Prostate gland (tissue), 2 donors: ENCODE measurements at regions not wholly inside any gene's neighbourhood (a gene's known extent, or its start where the extent isn't known, plus 50 kb on each side); places are given as distances from the start of the nearest gene placed in this dataset.

Experiments used
- CTCF ChIP-seq, 4 experiments: fragments of 200-600 bp in 2 of 4; fragments of 450-650 bp in 2 of 4; sonication (generic) in 2 of 4; IDR thresholded peaks; 1 replicate in 3 of 4; 2 replicates in 1 of 4; pipeline ENCODE4 v1.5.1; 2016 to 2019; ENCODE audit warnings: antibody characterized with exemption in 4 of 4, mild to moderate bottlenecking in 2 of 4, moderate library complexity in 2 of 4
- POLR2A ChIP-seq: fragments of 450-650 bp; IDR thresholded peaks from one replicate; pipeline ENCODE4 v1.6.1; 2016; ENCODE audit warnings: antibody characterized with exemption, mild to moderate bottlenecking
- POLR2AphosphoS5 ChIP-seq: sonication (generic); formaldehyde crosslinking; IDR thresholded peaks from one replicate; pipeline ENCODE4 v1.6.1; 2017; ENCODE audit warnings: antibody characterized with exemption

DNA sequence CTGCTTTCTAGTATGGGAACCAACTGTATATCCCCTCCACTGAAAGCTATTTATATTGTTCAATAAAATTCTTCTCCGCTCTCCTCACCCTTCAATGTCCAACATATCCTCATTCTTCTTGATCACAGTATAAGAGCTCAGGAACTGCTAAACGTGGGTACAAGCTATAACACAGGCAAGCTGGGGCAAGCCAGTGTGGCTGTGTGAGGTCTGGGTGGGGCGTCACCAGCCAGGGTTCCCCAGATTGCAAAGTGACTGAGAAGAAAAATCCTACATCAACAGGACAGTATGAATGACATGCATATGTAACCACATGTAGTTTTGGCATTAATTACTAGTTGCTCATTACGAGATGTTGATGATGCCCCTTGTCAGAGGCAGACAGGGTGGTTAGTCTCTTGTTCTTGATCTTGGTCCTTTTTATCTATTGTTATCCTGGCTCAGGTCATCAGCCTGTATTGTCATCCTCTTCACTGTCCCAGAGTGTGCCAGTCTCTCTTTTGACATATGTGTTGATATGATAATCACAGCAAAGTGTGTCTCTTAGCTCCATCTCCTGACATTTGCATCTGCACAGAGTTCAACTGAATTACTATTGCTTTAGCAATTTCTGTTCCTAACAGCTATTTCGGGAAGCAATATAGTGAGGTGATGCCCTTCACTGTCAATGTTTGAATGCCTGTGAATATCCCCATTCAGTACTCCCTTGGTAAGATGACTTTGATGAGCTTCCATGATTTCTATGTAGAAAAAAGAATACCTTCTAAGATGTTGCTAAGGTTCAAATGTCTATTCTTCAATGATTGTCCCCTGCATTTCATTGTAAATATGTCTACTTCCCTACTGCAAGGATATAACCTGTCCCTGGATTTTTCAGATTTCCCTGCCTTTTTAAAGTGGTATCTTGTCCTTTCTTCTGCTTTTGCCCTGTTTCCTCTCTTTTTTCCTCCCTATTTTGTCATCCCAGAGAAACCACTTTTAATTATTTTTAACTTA, 140.3 kb downstream of the MAT2B start:
- TF ChIP-seq CTCF (IDR thresholded peaks at IDR 0.05) (no peak), POLR2A (no peak), POLR2AphosphoS5 (no peak)
